HG03196 (cell line): ENCODE measurements at regions not wholly inside any gene's neighbourhood (a gene's known extent, or its start where the extent isn't known, plus 50 kb on each side); places are given as distances from the start of the nearest gene placed in this dataset.
"Not testable (repeated sequence)": the region's sequence is repeated elsewhere in the genome, so short reads cannot be mapped to it uniquely, and the experiment has no call there.

Experiments used
- ATAC-seq: cut with Tn5 transposase; IDR thresholded peaks from one replicate; pipeline ENCODE4 v1.9.1; 2021; ENCODE audit not compliant: unreplicated experiment

GRCh38 chr12:105480162-105480561, 149.7 kb downstream of the C12orf75 start:
- ATAC-seq = no peak

- ATAC-seq = no peak
Observed at GRCh38 chr12:105481392-105482300, 151.2 kb downstream of the C12orf75 start.

- no peak for ATAC-seq
Observed at GRCh38 chr12:105482951-105483350, 152.5 kb downstream of the C12orf75 start.

- ATAC-seq = no peak
Observed at GRCh38 chr12:105483691-105484090, 153.2 kb downstream of the C12orf75 start.

- ATAC-seq = no peak
Observed at GRCh38 chr12:105485321-105485910, 154.9 kb downstream of the C12orf75 start.

- no peak for ATAC-seq
Observed at GRCh38 chr12:105485921-105486320, 155.4 kb downstream of the C12orf75 start.

GRCh38 chr12:105487963-105488362, 157.5 kb downstream of the C12orf75 start:
- ATAC-seq = no peak

GRCh38 chr12:105492591-105493545, 162.4 kb downstream of the C12orf75 start:
- ATAC-seq = no peak

GRCh38 chr12:105499205-105499604, 168.7 kb downstream of the C12orf75 start:
- ATAC-seq = no peak

GRCh38 chr12:105500676-105501075, 170.2 kb downstream of the C12orf75 start:
- not testable (repeated sequence) for ATAC-seq

- no peak for ATAC-seq
Observed at GRCh38 chr12:105502426-105502930, 172.0 kb downstream of the C12orf75 start.

GRCh38 chr12:105503619-105504018, 173.1 kb downstream of the C12orf75 start:
- ATAC-seq = no peak

- no peak for ATAC-seq
Observed at GRCh38 chr12:105504286-105504685, 173.8 kb downstream of the C12orf75 start.

GRCh38 chr12:105506678-105507310, 176.3 kb downstream of the C12orf75 start:
- ATAC-seq = no peak

GRCh38 chr12:105507311-105508038, 177.0 kb downstream of the C12orf75 start:
- no peak for ATAC-seq

- ATAC-seq = no peak
Observed at GRCh38 chr12:105508096-105508495, 177.6 kb downstream of the C12orf75 start.

- ATAC-seq = no peak
Observed at GRCh38 chr12:105510526-105510925, 180.0 kb downstream of the C12orf75 start.

GRCh38 chr12:105512861-105513260, 182.4 kb downstream of the C12orf75 start:
- ATAC-seq = not testable (repeated sequence)

GRCh38 chr12:105522166-105522825, 191.8 kb downstream of the C12orf75 start:
- ATAC-seq = no peak
